Right ventricle myocardium inferior (tissue), 1 donor: ENCODE measurements at regions not wholly inside any gene's neighbourhood (a gene's known extent, or its start where the extent isn't known, plus 50 kb on each side); places are given as distances from the start of the nearest gene placed in this dataset.

Source experiments
- ATAC-seq: fragments of 200-7000 bp; cut with Tn5 transposase; one replicate; pipeline ENCODE4 v1.9.1; 2020; ENCODE audit warnings: mild to moderate bottlenecking, moderate library complexity
- DNase-seq: peaks from one replicate; pipeline ENCODE4 v3.0.0; 2021; ENCODE audit errors: missing footprints
- intact Hi-C: fragments of 100-400 bp; cut with DNase I; formaldehyde crosslinking; loops from one replicate; pipeline ENCODE4 v1.11.0; 2022
- donor health status: DM: no; HTN: yes; CAD: no; lungs with severe emphysema.

DNA sequence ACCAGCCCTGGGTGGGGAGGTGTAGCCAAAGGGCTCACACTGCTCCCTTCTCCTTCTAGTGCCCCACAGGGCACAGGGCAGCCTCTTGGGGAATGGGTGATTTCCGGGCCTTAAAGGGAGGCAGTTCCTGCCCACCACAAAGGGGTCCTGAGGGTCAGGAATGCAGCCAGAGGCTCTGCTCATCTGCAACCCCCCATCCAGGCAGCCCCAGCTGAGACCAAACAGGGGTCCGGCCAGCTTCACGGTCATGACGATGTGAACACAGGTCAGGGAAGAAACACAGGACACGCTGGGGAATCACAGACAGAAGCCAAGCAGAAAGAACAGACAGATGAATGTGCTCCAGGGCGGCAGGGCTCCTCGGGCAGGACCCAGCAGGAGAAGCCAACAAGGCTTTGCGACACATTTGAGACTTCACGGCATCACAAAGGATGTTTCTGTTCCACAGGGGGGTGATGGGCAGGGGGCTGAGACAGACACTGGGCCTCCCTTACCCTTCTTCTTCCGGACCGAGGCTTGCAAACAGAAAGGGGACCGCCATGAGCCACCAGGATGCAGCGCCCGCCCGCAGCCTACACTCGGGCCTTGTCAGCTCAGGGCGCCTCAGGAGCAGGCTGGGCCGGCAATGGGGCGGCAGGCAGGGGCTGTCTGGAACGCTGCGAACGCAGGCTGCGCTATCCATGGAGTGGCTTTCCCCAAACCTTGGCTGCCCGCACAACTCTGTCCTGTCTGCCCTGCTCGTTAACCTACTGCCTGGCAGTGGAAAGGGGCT, 101.9 kb downstream of the CTTN start:
- ATAC-seq (no peak), DNase-seq (no peak)
- intact Hi-C loops: no loop called here

DNA sequence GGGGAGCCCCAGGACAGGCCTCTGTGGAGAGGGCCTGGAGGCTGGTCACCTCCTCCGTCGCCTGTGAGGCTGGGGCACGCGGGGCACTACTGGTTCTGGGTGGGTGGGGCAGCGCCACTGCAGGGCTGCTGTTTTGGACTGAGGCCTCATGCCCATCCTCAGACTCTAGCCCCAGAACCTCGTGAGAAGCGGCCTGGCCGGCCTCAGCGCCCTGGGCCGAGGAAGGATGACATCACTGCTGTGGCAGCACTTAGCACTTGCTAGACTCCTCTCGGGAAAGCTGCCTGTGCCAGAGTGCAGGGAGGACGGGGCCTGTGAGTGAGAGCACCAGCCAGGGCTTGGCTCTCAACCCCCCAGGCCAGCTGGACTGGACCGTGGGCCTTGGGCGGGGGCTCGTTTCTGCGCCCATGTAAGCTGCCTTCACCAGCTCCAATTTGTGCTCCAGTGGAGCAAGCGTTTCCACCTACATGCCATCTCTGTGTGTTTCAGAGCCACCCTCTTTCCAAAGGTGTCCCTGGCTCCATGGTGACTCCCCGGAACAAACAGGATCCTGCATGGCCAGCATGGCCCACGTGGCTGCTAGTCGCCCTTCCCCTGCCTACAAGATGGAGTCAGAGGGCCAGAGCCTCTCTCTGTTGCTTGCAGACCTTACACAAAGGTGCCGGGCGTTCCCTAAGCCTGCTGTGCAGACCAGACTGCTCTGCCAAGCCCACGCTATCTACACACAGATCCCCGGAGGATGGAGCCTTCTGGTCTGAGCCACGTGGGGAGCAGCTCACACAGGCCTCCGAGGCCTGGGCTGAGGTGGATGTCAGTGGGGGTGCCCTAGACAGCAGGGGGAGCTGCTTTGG, 102.9 kb downstream of the CTTN start:
- intact Hi-C loops: no loop called here
- DNase-seq (no peak), ATAC-seq (peak; percentile 79)

DNA sequence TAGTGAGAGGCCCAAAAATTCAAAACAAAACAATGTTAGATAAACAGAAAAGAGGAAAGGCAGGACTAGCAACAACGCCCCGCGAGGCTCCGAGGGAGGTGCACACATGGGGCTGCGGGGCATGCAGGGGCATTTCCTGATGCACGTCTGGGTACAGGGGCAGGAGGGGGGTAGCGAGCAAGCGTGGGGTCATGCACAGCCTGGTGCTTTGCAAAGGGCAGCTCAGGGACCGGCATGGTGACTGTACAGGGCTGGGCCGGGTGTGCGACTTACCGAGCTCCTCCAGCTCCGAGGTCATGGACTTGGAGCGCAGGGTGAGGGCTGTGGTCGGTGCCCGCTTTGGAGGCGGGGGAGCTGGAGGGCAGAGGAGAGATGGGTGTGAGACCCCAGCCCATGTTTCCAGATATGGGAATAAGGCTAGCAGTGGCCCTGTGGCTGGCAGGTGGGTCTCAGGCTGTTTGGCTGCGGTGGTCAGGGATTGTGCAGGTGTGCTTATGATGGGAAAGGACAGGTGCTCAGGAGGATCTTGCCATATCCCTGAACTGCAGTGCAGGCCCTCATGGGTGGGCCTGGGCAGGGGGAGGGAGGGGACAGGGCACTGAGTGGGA, 103.7 kb downstream of the CTTN start:
- intact Hi-C loops: no loop called here
- peak; percentile 61 for DNase-seq
- ATAC-seq: no peak

DNA sequence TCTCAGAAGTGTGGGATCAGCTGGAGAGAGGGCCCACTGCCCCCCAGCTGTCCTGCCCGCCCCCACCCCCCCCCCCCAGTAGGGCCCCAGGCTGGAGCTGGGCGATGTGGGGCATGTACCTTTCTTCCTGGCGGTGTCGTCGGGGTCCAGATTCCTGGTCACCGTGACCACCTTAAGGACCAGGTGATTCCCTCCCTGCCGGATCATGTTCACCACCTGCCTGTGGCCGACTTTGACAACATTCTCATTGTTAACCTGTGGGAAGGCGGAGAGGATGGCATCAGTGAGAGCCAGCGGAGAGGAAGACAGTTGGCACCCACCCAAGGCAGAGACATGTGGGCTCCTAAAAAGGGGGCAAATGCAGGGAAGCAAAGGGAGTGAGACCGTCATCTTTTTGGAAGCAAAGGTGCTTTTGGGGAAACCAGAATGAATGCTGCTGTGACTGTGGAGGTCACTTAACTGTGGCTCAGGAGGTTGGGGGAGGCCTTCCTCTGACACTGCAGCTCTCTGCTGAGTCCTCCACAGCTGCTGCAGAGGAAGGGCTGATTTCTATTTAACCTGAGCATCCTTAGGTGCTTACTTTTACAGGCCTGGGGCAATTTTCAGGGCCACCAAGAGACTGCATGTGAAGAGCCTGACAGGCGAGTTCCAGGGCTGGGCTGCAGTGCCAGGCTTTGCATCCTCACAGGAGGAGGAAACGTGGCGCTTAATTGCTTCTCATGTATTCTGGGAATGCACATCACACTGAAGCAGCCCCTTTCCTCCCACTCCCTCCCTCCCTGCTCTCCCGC, 104.5 kb downstream of the CTTN start:
- intact Hi-C loops: no loop called here
- ATAC-seq: no peak
- peak; percentile 31 for DNase-seq

DNA sequence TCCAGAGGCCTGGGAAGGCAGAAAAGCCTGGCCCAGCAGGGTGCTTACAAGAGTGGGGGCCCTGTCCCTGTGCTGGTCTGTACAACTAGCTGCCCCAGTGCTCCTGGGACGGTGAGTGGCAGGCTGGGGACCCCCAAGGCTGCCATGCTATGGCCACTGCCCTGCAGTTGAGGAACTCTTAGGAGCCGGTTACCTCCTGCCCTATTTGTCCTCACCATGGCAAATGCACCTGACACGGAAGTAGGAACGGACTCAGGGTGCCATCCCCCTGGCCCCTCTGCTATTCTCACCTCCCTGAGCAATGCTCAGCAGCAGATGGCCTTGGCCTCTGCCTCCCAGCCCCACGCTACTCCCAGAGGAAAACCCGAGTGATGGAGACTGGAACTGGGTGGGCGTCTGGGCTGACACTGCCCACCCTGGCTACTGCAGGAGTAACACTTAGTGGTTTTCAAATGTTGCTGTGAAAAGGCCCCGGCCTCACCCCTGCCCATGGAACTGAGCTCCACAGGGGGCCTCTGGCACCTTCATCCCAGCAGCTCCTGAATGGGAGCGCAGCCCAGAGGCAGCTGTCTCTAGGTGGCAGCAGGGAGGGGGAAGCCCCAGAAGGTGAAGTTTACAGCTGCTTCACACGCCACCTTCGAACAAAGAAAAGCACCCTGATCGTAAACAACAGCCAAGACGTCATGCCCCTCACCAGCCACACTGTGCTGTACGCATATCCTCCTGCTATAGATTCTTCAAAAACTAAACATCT, 105.3 kb downstream of the CTTN start:
- peak; percentile 18 for DNase-seq
- no peak for ATAC-seq
- intact Hi-C loops: no loop called here

DNA sequence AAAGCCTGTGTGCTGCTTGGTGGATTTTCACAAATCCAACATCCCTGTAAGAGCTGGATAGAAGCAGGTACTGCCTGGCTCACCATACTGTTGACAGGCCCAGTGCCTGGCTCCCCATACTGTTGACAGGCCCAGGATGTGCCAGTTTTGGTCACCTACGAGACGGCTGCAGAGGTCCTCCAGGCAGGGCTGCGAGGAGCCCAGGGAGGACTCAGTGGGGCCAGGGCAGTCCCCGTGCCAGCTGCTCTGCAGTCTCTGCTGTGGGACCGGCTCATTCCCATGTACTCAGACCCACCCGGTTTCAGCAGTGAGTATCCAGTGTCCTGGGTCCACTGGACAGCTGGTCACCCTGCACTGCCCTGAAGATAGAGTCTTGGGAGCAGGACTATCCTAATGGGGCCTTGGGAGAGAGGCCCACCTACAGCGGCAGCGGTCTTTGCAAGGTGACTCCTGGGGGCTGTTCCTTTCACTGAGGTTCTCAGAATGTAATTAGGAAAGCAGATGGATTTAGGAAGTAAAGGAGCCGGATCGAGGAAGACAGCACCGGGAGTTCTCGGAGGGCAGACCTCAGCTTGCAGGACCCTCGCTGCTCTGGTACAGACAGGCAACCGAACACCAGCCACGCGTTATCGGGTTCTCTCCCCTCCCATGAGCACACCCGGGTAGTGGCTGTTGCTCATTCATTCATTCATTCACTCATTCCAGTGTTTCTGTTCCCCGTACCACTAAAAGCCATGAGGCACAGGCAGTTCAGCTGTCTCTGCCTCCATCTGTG, 106.1 kb downstream of the CTTN start:
- intact Hi-C loops: no loop called here

DNA sequence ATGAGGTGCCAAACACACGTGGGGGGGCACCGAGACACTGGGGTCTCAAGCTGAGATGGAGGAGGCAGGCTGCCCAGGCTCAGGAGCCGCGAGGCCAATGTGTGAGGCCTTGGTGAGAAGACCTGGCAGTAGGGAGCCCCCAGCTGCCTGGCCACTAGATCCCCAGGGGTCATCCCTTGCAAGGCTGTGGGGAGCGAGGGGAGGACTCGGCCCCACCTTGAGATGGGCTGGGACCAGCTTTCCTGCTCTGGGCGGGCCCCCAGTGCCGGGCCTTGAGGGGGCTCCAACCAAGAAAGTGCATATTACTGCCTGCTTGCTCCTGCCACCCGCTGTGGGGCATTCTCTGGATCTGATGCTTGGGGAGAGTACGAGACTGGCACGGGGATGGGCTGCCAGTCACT, 107.0 kb downstream of the CTTN start:
- DNase-seq: peak; percentile 43
- intact Hi-C loops: no loop called here
- no peak for ATAC-seq

More for the DNA sequence above, 106.1 kb downstream of the CTTN start:
- ATAC-seq: peak; percentile 8
- peak; percentile 66 for DNase-seq

DNA sequence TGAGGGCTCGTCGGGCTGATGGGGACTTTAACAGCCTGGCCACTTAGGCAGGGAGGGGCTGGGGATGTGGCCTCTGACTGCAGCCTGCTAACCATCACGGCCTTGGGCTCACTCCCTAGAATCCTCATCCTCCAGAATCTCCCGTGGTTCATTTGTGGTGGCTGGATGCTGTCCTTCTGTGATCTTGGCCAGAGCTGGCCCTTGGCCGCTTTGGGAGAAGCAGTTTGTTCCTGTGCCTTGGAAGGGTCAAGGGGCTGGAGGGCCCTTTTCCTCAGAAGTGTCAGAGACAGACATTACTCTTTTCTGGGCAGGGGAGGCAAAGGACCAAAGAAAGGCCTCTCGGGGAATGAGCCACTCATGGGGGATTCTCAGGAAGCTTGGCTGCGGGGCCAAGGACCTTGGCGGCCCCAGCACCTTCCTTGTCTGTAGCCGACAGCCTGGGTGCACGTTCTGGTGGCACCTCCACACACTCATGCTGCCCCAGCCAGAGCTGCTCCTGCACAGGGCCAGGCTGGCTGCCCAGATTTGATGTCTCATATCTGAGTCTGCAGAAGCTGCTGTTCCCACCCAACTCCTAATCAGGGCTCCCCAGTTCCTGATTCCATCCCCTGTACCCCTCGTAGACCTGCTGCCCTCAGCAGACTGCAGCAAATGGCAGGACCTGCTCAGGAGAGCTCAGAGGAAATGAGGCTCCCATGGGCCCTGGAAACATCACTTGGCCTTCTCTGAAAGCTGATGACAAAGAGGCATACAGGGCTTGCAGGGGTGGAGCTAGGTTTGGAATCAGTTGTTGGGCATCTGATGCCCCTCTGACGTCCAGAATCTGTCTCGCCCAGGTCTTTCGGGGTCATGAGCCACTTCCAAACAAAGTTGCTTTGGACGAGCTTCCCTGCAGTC, 107.7 kb downstream of the CTTN start:
- no peak for ATAC-seq
- intact Hi-C loops: no loop called here
- peak; percentile 57 for DNase-seq

DNA sequence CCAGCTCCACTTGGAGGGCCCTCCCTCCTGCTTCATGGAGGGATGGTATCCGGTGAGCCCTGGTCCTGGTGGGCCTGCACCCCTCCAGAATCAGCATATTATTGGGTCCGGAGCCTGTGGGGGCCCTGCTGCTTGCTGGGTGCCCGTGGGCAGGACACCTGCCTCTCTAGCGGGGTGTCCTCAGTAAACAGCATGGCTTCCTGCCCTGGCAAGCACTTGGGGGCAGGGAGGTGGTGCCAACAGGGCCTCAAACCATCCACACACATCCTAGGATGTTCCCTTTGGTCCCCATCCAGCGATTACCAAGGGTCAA, 108.3 kb downstream of the CTTN start:
- DNase-seq: peak; percentile 18
- no peak for ATAC-seq
- intact Hi-C loops: no loop called here

DNA sequence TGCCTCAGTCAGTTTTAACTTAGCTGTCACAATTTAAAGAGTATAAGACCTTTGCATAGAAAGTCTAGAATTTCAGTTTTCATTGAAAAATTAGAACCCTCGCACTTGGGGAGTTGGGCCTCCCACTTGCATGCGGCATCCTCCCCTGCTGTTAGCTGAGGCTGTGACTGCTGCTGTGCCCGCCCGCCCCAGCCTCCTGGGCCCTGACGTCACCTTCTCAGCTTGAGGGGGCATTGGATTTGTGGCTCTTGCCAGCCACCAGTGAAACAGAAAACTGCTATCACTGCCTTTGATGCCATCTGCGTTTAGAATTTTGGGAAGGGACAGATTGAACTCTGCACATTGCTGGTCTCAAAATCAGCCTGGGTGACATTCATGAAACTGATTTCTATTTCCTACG, 108.7 kb downstream of the CTTN start:
- ATAC-seq (no peak), DNase-seq (no peak)
- intact Hi-C loops: no loop called here

DNA sequence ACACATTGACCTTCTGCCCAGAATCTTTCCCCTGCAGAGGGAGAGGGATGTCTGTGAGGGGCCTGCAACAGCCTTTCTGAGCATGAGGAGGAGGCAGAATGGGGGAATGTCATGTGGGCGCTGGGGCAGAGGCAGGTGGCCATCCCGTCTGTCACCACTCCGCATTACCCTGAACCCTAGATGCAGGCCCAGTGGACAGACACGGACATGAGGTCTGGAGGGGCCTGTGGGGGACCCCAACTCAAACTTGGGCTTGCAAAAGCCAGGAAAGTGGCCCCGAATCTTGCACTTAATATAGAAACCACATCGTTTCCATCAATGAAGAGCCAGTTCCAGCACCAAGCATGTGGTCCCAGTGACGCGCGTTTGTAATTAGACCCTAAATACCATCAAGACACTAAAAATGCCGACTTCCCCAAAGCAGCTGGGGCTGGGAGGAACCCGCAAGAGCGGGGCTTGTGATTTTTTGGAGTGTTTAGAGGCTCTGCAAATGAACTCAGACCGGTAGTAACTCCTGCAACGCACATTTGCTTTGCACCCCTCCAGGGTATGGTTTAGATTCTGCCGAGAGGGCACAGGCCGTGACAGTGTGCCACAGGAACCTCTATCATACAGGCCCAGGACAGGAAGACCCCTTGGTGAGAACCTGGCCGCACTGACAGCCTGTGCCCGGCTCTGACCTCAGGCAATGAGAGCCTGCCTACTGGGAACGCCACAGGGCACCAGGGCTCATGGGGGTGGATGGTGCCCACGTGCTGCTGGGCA, 109.3 kb downstream of the CTTN start:
- ATAC-seq (no peak), DNase-seq (peak; percentile 31)
- intact Hi-C loops: no loop called here

DNA sequence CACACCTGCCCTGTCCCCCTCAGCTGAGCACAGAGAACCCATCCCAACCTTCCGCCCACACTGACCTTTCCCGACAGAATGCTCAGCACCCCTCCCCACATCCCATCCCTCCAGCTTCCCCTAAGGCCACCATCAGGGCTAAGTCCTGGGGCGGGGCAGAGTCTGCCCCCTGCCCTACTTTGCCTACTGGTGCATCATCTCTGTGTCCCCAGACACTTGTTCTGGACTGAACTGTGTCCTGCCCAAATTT, 109.8 kb downstream of the CTTN start:
- DNase-seq (no peak), ATAC-seq (no peak)
- intact Hi-C loops: no loop called here

DNA sequence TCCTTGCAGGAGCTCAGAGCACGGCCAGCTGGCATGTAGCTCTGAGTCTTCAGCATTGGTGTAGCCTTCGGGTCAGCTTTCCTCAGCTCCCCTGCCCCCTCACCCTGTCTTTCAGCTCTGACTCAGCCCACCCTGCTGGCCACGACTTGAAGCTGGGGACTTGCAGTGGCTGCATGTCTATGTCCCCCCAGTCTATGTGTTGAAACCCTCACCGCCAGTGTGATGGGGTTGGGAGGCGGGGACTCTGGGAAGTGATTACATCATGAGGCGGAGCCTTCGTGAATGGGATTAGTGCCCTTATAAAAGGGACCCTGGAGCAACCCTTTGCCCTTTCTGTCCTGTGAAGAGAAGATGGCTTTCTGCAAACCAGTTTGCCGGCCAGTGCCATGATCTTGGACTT, 111.1 kb downstream of the CTTN start:
- intact Hi-C loops: no loop called here
- ATAC-seq: no peak
- DNase-seq: no peak

DNA sequence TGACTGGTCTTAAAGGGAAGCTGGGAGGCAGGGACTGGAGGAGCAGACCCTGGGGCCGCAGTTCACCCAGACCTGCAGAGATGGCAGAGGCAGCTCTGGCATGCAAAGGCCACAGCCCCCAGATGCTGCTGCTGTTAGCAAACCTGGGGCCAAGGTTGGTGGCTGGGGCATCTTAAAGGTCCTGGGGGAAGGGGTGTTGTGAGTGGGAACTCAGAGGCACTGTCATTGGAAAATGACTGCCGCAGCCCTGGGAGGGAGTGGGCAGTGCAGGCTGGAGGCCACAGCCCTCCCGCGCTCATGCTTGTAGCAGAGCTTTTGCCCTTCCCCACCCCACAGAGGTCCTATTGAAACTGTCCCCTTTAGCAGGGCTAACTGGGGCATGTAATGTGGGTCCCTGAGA, 111.8 kb downstream of the CTTN start:
- ATAC-seq (no peak), DNase-seq (no peak)
- intact Hi-C loops: no loop called here

DNA sequence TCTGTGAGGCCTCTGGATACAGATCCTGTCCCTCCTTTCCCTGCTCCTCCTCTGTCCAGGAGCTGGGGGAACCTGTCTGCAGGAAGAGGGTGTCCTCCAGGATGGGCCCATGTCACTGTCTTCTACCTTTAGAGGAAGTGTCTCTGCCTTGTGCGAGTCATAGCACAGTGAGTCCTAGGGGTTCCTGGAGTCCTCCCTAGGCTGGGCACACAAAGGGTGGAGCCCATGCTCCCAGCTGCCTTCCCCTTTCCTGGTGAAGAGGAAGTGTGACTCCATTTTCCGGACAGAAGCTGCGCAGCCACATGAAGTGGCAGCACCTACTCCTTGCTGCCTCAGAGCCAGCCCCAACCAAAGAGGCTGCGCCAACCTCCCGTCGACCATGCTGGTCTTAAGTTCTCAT, 112.2 kb downstream of the CTTN start:
- no peak for DNase-seq
- intact Hi-C loops: no loop called here
- ATAC-seq: no peak

DNA sequence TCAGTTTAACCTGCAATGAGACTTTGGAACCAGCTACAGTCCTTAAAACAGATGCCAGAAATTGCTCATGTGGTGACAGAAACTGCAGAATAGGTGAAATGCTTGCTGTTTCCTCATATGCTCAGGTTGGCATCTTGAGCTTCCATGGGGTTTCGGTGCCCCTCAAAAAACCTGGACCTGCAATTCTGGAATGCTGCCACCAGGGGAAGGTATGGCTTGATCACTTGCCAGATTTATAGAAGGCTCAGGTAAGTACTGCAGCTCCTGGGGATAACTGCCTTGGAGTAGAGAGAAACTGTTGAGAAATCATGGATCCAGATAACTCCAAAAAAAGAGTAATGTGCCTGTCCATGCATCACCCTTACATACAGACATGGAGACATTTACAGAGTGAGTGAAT, 113.0 kb downstream of the CTTN start:
- ATAC-seq (no peak), DNase-seq (no peak)
- intact Hi-C loops: no loop called here

DNA sequence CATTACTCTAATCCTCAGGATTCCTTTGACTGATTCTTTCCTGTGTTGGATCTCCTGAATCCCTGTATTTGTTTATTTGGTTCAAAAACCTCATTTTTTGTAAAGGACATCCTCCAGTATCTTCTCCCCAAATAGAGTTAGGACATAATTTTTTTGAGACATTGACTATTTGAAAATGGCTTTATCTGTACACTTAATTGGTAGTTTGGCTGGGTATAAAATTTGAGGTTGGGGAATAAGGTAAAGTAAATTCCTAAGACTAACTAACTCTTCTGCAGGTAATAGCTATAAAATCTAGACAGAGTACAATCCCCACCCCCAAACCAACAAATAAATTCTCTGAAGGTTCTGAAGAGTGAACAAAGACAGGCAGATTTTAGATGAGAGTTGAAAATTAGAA, 114.4 kb downstream of the CTTN start:
- intact Hi-C loops: no loop called here
- DNase-seq: no peak
- ATAC-seq: no peak
